Pancreas (tissue), 10 donors: ENCODE measurements at regions not wholly inside any gene's neighbourhood (a gene's known extent, or its start where the extent isn't known, plus 50 kb on each side); places are given as distances from the start of the nearest gene placed in this dataset.
A peak's percentile ranks its signal among the peaks of the same experiment; 100 is the strongest.

Source experiments
- ATAC-seq, 4 donors: fragments of 200-7000 bp; cut with Tn5 transposase; one replicate each; pipeline versions ENCODE4 v1.8.0 to v1.9.1; 2020; ENCODE audit warnings: mild to moderate bottlenecking in 4 of 4, moderate library complexity in 4 of 4
- DNase-seq, 6 donors: peaks; one replicate each; pipeline ENCODE4 v3.0.0-alpha.2; 2020
- FAIRE-seq: peaks from 2 replicates; lab custom pipeline; 2012; peaks lifted over from hg19 to GRCh38; lab: Jason Lieb, UNC
- H3K27ac ChIP-seq, 4 donors: fragments of 200-600 bp; sonication (generic); 1 replicate in 3 of 4; 2 replicates in 1 of 4; pipeline versions ENCODE4 v1.5.0 to v1.8.0; 2020
- H3K27me3 ChIP-seq, 4 donors: fragments of 200-600 bp; one replicate each; pipeline ENCODE4 v1.8.0; 2021
- H3K36me3 ChIP-seq, 3 donors: fragments of 200-600 bp; sonication (generic) in 1 of 3; one replicate each; pipeline versions ENCODE4 v1.5.0 to v1.8.0; 2020 to 2021
- H3K4me1 ChIP-seq, 3 donors: fragments of 200-600 bp; one replicate each; pipeline ENCODE4 v1.8.0; 2021
- H3K4me3 ChIP-seq, 4 donors: fragments of 200-600 bp; sonication (generic) in 2 of 4; one replicate each; pipeline versions ENCODE4 v1.5.0 to v1.8.0; 2020 to 2021
- H3K9me3 ChIP-seq, 4 donors: fragments of 200-600 bp; one replicate each; pipeline ENCODE4 v1.8.0; 2021
- WGBS, 2 donors: extraction: QIAGEN DNeasy Blood & Tissue Kit; methylation state at CpG; one replicate each; pipeline ENCODE4 v1.1.7; 2013; 5-methylcytosine and 5-hydroxymethylcytosine counted together
- intact Hi-C, 3 donors: fragments of 100-400 bp; cut with DNase I; formaldehyde crosslinking; loops; one replicate each; pipeline versions ENCODE4 v1.11.1 to v1.14.2; 2022
- TF ChIP-seq, protein P1 (sequence below), 4 donors: fragments of 200-600 bp; sonication (generic) in 3 of 4; IDR thresholded peaks; one replicate each; pipeline versions ENCODE4 v1.5.0 to v1.8.0; 2021; ENCODE audit warnings: antibody characterized with exemption in 4 of 4
- donor health status: healthy with polysubstance abuse.
- donor health status: DM: no; HTN: no; CAD: no; lungs with moderate emphysema.
- donor health status: DM: no; HTN: no; CAD: no.
- donor health status: control.
- donor health status: control.
- donor health status: Bipolar disorder and iron deficiency.
- donor health status: DM: yes; HTN: yes; CAD: no.
- donor health status: DM: no; HTN: no; CAD: no.
- donor health status: DM: no; HTN: no; CAD: no.
- donor health status: DM: yes; HTN: yes; CAD: no.

DNA sequence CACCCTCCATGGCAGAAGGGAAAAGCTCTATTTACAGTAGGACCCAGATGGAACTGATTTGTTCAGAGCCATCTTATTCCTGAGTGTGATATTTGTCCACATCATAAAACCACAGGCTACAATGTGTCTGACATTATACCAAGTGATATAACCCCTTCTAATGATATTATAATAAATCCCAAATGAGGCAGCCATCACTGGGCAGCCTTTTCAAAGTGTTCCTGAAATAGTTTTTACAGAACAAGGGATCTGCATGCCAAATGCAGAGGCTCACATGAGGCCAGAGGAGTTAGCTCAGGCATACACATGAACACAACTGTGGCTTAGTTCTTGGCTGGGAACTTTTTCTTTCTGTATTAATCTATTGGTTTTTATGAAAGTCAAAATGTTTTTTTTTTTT is 207.7 kb downstream of the MAFB start:
- no peak for ATAC-seq
- no peaks in the 10 kb centered on the region for H3K4me1 ChIP-seq
- H3K27ac ChIP-seq: no peak overlapping the region
- FAIRE-seq: no peak
- H3K36me3 ChIP-seq: no peaks in the 10 kb centered on the region
- H3K4me3 ChIP-seq: no peak overlapping the region
- H3K9me3 ChIP-seq: no peaks in the 10 kb centered on the region
- TF ChIP-seq, protein P1, sequence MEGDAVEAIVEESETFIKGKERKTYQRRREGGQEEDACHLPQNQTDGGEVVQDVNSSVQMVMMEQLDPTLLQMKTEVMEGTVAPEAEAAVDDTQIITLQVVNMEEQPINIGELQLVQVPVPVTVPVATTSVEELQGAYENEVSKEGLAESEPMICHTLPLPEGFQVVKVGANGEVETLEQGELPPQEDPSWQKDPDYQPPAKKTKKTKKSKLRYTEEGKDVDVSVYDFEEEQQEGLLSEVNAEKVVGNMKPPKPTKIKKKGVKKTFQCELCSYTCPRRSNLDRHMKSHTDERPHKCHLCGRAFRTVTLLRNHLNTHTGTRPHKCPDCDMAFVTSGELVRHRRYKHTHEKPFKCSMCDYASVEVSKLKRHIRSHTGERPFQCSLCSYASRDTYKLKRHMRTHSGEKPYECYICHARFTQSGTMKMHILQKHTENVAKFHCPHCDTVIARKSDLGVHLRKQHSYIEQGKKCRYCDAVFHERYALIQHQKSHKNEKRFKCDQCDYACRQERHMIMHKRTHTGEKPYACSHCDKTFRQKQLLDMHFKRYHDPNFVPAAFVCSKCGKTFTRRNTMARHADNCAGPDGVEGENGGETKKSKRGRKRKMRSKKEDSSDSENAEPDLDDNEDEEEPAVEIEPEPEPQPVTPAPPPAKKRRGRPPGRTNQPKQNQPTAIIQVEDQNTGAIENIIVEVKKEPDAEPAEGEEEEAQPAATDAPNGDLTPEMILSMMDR (IDR thresholded peaks at IDR 0.05): no peak
- no peaks in the 10 kb centered on the region for H3K27me3 ChIP-seq
- DNase-seq: no peak
- intact Hi-C loops: no loop called here

DNA sequence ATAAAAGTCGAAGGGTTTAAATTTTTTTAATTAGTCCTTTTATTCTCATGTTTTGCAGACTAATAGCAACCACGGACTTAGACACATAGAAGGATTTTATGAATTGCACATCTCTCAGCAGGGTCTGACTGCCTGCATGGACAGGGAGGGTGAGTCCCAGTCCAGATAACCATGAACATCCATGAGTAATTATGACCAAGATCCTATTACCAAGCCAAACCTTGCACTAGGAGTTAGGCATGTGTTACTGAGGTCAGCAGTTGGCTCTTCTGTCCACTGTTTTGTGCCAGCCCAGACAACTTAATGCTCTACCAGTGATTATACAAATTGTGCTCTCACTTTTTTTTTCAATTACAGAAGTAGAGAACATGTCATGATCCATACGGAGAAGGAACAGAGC is 211.2 kb downstream of the MAFB start:
- DNase-seq (no peak), FAIRE-seq (no peak), ATAC-seq (no peak)
- intact Hi-C loops: no loop called here
- Histone ChIP-seq H3K36me3 (no peaks in the 10 kb centered on the region), H3K27me3 (no peaks in the 10 kb centered on the region), H3K4me3 (no peak overlapping the region), H3K9me3 (no peaks in the 10 kb centered on the region), H3K27ac (no peak overlapping the region), H3K4me1 (no peaks in the 10 kb centered on the region)
- 53 to 57% methylated on average over 3 of the region's 3 CpGs for WGBS, 2 donors
- TF ChIP-seq, protein P1 (IDR thresholded peaks at IDR 0.05): no peak

DNA sequence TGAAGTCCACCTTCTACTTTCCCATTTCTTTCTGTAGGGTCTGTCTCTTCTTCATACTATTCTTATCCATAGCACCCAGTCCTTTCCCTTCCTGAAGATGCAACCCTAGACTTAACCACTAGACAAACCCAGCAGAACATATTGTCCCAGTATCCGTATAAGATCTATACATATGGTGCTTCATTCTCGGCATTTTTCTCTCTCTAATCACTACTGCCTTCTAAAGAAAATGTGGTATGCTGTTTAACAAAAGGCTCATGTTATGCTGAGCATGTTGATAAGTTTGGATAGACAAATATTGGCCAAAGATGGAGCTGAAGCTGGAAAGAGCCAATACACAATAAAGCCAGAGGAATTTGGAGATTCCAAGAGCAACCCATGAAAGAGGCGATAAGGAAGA is 212.6 kb downstream of the MAFB start:
- Histone ChIP-seq H3K4me3 (no peak overlapping the region), H3K27ac (no peak overlapping the region), H3K27me3 (no peaks in the 10 kb centered on the region), H3K4me1 (no peaks in the 10 kb centered on the region), H3K36me3 (no peaks in the 10 kb centered on the region), H3K9me3 (no peaks in the 10 kb centered on the region)
- WGBS, 2 donors: 64 to 69% methylated on average over 3 of the region's 3 CpGs
- FAIRE-seq (no peak), DNase-seq (no peak), ATAC-seq (no peak)
- TF ChIP-seq, protein P1 (IDR thresholded peaks at IDR 0.05): no peak
- intact Hi-C loops: no loop called here

DNA sequence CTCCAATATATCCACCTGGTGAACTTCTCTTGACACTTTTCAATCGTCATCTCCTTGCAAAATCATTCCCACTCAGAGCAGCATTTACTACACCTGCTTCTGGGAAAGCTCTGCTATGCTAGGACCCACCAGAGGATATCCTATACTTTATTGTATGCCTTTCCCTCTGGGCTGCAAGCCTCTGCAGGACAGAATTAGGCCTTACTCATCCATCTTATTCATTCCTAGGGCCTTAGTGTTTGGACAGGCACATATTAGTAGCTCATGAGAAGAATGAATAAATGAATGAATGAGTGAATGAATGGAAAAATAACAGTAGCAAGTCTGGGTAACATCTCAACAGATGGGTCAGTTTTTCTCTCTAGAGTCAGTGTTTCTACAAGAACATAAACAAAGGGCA is 216.1 kb downstream of the MAFB start:
- Histone ChIP-seq H3K4me1 (no peaks in the 10 kb centered on the region), H3K27ac (no peak overlapping the region), H3K27me3 (no peaks in the 10 kb centered on the region), H3K4me3 (no peak overlapping the region), H3K36me3 (no peaks in the 10 kb centered on the region), H3K9me3 (no peaks in the 10 kb centered on the region)
- WGBS, 2 donors: 42 to 64% methylated on average over 1 of the region's 1 CpG
- FAIRE-seq (no peak), DNase-seq (no peak), ATAC-seq (no peak)
- intact Hi-C loops: no loop called here
- TF ChIP-seq, protein P1 (IDR thresholded peaks at IDR 0.05): no peak

DNA sequence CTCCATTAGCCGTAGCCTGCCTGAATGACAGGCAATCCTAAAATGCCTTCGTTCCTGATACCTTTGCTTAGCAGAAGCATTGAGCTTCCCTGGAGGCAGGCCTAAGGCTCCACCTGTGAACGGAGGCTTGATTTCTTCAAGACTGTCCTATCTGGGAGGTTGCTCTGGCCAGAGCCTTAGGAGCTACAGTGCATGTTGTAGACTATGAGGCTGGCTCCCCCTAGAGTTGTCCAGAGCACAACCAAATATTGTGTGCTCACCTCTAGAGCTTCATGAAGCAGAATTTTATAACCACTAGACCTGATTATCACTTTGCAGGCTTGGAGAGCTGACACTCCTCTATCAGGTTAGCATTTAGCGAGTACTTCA is 217.8 kb downstream of the MAFB start:
- no peaks in the 10 kb centered on the region for H3K27me3 ChIP-seq
- no peaks in the 10 kb centered on the region for H3K4me1 ChIP-seq
- DNase-seq: no peak
- WGBS, 2 donors: 80 to 85% methylated on average over 4 of the region's 4 CpGs
- intact Hi-C loops: no loop called here
- no peak overlapping the region for H3K27ac ChIP-seq
- H3K36me3 ChIP-seq: no peaks in the 10 kb centered on the region
- FAIRE-seq: no peak
- no peak overlapping the region for H3K4me3 ChIP-seq
- ATAC-seq: peak in 2 of 4 donors; percentile 65 to 67
- TF ChIP-seq, protein P1 (IDR thresholded peaks at IDR 0.05): no peak
- no peaks in the 10 kb centered on the region for H3K9me3 ChIP-seq
